ENCODE measurements at regions not wholly inside any gene's neighbourhood (a gene's known extent, or its start where the extent isn't known, plus 50 kb on each side); places are given as distances from the start of the nearest gene placed in this dataset.
"Not testable (repeated sequence)": the region's sequence is repeated elsewhere in the genome, so short reads cannot be mapped to it uniquely, and the experiment has no call there.

DNA sequence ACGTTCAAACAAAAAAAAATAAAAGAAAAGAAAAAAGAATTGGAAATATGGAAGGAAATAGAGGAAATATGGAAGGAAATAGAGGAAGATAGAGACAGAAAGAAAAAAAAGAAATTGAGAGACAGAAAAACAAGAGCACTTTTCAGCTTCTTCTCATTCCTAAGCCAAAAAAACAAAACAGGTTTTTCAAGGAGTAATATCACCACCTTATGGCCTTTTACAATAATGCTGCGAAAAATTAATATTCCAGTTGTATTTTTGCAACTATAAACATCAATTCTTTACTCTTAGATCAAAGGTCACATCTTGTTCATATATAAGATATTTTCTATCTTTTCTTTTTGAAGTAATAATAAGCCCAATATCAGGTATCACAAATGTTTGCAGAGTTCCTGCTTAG, 328.3 kb downstream of the FAT3 start:
- DNase-seq, result no peak

DNA sequence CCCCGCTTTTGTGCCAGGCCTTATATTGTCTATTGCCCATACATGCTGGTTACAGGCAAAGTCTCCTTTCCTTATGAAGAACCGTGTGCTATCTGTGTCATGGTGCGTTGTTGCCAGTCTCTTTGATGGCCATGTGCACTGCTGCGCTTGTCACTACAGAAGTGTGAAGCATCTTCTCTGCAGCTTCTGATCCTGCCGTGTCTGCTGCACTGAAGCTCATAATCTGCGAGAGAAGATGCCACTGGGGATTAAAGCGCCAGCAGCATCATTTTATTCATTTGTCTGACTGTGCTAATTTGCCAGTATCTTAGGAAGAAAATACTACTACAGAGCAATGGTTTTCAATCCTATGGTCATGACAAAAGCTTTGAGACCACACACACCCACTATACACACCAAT, 330.1 kb downstream of the FAT3 start:
- DNase-seq, result no peak

DNA sequence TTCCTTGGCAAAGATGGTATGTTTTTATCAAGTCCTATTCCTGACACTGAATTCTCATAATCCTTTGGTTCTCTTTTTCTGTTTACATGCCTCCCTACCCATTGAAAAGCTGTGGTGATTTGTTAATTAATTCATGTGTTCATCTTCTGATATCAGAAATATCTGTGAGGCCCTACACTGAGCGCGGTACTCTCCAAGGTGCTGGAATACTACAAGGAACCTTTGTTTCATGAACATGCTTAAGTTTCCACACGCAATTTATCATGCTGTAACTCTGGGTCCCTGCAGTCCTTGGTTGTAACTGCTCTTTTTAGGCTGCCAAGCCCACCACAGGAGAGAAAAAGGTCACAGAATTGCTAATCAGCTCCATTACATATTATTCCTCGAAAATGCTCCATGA, 331.8 kb downstream of the FAT3 start:
- DNase-seq, result peak; percentile 25

DNA sequence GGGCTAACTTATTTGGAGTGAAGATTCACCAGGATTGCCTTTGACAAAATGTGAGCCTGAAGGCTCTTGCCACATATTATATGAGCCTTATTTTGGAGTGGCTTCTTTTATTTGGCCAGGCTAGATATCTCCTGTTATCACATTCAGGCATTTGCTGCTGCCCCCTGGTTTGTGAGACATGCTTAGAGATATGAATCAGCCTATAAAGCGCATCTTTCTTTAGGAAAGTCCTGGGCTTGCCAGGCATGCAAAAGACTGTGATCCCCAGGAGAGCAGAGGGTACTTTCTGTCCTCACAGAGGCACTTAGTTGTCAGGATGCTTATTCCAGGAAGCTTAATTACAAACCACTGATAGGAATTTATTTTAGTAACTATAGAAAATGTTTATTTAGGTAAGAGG, 333.3 kb downstream of the FAT3 start:
- no peak for DNase-seq

DNA sequence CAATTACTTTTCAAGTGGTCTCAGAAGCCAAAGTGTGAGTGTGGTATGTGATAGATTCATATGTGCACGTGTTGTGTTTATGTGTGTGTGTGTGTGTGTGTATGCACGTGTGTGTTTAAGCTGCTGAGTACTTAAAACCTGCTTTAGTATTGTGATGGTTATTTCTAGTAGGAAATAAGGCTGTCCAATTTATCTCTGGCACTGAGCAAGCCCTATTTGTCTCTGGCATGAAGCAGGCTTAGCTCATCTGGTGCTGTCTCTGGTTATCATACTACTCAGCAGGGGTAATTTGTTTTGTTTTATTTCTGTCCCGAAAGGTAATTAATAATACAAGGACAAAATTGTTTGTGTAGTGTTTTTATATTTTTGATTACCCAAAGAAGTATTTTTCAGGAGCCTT, 333.7 kb downstream of the FAT3 start:
- no peak for DNase-seq

DNA sequence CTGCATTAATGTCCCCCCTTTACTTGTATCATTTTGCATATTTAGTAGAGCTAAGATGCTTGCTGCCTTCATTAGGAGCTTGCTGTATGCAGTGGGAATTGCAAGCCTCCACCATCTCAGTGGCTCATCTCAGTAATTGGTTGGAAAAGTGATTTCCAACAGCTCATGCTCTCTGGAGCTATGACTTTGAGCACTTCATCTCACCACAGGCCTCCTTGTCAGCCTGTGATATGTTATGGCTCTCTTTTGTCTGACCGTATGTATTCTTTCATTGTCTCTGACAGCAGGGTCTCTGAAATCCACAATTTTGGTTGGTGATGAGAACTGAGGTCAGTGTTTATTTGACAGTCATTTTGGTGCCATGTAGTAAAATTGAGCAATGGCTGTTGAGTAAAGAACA, 345.1 kb downstream of the FAT3 start:
- no peak for DNase-seq

DNA sequence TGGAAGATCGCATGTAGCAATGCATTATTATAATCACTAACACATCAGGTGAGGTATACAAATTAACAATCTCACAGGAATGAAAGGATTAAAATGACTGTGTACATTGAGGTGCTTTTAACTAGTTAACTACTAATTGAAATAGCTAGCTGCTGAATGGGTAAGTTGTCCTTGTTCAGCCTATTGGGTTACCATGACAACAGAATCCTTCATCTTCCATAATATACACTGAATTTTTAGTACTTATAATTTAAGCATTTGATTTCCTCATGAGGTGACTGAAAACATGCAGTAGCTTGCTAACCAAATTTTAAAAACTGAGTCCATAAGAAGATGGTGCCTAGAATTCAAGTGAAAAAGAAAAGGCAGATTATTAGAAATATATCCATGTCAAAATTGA, 347.9 kb downstream of the FAT3 start:
- no peak for DNase-seq

DNA sequence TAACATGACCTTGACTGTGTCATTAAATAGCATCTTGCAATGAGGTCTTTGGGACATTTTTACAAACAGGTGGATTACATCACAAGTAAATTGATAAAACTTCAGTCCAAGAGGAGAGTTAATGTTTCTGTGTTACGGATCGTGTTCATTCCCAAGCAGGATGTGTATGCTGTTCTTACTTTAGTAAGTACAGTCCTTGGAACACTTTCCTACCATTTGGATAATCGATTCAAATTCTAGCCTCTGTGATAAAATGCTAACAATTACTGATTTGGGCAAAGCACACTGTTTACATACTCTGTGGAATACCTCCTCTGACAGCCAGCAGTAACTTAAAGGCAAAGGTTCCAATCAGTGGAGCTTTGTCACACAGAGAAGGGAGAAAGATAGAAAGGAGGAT, 351.7 kb downstream of the FAT3 start:
- DNase-seq, result no peak

DNA sequence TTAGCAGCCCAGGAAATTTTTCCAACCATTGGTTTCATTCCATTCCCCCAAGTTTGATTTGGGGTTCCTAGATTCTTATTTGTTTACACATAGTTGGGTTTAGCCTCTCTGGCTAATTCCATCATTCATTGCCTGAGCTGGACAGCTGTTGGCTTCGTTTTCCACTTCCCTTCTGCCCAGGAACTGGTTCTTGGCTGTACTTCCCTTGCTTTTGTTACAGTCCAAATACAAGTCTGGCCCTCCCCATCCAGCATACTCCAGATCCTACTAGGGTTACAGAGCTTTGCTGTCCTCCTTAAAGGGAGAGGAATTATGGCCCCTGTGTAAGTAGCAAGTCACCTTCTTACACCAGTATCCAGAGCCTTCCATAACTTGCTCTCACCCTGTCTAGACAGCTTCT, 356.3 kb downstream of the FAT3 start:
- DNase-seq, result no peak

DNA sequence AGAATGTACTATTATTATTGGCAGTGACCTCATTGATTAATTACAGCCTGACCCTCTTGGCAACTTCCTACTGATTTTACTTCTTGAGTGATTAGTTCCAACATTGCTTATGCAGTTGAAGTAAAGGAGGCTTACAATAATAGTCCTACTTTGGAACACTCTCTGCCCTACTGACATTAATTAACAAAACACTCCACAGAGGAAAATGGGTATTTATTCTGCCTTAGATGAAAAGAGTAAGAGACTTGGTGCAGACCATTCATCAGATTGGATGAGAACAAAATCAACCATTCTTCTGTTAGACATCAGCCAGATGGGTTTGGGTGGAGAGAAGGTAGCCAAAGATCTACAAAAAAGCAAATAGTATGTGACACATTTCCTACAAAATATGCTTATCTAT, 363.8 kb downstream of the FAT3 start:
- DNase-seq, result no peak

DNA sequence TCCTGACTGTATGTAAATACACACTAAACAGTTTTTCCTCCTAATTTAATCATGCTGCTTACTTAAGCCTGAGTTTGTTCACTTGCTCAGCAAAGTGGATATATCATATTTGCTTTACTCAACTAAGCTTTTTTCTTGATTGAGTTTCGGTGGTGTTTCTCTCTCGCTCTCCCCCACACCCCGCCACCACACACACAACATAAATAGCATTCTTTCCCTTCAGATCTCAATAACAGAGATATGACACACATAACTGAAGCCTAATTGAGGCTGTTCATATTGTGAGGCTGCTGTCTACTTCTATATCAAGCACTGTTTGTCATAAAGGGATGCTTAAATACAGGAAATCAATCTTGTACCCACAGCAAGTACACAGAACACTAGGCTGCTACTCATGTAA, 364.9 kb downstream of the FAT3 start:
- DNase-seq, result no peak

DNA sequence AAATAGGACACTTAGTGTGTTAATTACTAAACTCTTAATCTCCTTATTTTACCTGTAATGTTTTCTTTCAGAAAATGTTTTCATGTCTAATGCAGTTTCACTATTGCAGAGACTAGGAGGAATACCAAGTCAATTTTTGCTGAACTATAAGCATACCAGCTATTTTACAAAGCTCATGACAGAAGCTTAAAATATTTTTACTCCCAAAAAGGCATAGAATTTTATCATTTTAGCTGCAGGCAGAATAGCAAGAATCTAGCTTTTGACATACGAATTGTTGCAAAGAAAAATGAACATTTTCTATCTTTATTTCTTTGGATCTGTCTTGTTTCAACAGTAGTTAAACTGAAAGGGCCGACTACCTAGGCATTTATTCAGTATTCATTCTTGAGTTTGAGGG, 366.9 kb downstream of the FAT3 start:
- DNase-seq, result no peak

DNA sequence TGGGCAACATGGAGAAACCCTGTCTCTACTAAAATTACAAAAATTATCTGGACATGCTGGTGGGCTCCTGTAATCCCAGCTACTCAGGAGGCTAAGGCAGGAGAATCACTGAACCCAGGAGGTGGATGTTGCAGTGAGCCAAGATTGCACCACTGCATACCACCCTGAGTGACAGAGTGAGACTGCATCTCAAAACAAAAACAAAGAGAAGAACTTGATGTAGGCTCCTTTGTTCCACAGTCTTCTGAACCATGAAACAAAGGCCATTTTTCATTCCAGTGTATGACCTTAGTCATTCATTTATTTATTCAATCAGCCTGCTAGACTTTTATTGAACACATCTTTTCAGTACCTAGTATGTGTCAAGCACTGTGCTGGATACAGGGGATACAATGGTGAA, 369.6 kb downstream of the FAT3 start:
- DNase-seq, result no peak

DNA sequence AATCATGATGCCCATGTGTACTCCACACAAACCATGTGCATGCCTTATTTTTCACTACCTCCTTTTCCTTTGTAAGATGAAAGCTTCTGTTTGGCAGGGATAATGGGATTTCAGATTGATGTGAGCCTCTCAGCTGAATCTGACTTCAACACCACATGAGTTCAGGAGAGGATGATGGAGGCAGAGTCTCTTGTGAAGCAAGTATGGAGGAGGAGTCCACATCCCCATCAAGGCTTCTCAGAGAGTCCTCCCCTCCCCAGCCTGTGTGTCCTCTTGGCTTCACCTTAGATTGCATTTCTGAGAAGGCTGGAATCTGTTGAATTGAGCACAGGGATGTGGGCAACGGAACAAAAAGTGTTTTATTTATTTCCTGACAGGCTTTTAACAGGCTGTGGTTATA, 370.4 kb downstream of the FAT3 start:
- no peak for DNase-seq

DNA sequence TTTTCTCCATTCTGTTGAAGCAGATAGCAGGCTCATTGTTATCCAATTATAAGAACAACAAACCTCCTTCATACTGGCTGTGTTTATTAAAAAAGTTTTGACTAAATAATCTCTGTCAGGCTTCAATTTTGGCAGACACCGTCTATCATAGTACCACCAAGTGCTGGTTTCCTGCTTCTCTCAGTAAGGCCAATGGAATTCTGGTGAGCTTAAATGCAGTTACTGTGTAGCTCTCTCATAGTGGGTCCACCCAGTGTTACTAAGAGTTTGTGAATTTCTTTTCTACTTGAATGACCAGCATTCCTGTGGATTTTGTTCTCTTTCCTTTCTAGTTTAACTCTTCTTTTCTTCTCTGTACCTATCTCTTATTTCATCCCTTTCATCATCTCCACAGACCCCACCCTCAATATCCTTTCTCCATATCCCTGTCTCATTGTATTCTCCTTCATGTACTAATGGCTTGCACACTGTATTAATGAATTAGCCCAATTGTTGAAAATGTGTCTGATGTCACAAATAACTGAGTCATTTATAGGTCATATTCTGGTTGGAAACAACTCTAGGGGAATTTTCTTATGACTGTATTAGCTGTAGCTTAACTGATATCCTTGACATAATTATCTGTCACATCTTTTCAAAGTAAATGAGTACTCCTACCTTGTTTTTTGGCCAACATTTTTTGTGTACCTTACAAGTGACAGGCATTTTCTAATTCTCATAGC, 372.1 kb downstream of the FAT3 start:
- no peak for DNase-seq

DNA sequence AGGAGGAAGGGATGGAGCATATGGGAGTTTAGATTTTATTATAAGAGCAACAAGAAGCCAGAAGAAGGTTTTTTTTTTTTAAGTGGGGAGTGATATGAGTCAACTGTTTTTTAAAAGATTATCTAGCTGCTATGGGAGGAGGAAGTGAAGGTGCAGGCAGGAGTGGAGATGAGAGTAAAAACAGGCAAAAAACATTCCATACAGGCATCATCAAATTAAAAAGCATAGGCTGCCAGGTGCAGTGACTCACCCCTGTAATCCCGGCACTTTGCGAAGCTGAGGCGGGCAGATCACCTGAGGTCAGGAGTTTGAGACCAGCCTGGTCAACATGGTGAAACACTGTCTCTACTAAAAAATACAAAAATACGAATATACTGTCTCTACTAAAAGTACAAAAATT, 368.4 kb upstream of the MTNR1B start:
- no peak for DNase-seq

DNA sequence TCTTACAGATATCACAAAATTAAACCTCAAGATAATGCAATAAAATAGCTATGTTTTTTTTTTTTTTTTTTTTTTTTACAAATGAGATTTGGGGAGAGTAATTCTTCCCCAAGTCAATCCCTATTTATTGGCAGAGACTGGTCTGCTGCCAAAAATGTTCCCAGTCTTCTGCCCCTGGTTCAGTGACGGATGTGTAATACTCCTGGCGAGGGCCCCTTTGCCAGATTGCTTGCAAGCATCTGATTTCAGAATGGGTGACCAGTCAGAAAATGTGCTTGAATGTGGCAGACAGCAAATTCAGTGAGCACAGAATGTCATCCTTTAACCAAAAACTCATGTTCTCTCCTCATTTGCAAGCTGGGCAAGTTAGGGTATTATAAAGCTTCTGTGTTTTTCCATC, 363.8 kb upstream of the MTNR1B start:
- no peak for DNase-seq

DNA sequence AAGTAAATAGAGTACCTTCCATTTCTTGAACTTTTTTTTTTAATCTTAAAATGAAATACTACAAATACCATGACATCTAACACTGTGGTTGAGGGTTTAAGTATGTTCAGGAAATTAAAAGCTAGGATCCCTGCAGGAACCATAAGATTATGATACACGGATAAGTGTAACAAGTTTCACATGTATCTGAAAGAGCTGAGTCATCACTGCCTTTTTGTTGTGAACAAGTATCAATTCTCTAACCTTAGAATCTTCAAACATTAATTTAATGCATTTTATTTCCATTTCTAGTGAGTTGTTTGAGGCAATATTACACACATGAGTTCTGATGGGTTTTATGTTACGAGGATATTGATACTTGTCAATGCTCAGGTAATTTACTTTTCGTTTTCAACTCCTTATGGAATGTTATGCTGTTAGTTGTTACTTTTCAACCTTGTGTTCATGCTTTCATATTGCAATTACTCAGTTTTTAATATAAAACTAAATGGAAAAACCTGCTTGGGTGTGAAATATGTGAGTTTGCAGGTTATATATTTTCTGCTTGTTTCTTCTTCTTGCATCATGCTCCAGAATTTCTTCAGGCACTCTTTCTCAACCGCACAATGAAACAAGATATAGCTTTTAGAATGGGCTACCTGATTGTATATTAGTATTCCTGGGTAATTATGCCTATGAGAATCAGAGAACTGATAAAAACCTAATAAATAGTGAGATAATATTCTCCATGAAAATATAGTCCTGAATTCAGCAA, 361.3 kb upstream of the MTNR1B start:
- DNase-seq, result no peak

DNA sequence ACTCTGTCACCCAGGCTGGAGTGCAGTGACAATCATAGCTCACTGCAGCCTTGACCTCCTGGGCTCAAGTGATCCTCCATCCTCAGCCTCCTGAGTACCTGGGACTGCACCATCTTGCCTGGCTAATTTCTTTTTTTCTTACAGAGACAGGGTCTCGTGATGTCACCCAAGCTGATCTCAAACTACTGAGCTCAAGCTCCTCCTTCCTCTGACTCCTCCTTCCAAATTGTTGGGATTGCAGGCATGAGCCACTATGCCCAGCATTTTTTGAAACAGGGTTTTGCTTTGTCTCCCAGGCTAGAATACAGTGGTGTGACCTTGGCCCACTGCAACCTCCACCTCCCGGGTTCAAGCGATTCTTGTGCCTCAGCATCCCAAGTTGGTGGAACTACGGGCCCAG, 358.3 kb upstream of the MTNR1B start:
- DNase-seq, result no peak

DNA sequence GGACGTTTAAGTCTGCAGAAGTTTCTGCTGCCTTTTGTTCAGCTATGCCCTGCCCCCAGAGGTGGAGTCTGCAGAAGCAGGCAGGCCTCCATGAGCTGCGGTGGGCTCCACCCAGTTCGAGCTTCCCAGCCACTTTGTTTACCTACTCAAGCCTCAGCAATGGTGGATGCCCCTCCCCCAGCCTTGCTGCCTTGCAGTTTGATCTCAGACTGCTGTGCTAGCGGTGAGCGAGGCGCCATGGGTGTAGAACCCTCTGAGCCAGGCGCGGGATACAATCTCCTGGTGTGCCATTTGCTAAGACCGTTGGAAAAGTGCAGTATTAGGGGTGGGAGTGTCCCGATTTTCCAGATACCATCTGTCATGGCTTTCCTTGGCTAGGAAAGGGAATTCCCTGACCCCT, 351.4 kb upstream of the MTNR1B start:
- DNase-seq, result not testable (repeated sequence)

DNA sequence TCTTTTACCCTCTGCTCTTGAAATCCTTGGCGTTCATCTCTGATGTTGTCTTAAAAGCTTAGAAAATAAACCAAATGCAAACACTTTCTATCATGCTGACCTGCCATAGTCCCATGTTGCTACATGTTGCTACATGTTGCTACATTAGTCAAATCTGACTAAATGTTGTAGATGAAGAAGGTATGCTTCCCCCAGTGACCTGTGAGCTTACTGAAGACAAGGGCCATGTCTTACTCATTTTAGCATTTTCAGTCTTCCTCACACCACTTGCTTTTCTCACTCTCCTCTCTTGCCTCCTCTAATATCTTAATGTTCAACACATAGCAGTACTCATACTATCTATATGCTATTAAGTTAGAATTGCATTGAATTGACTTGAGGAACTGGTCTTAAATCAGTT, 346.4 kb upstream of the MTNR1B start:
- no peak for DNase-seq

DNA sequence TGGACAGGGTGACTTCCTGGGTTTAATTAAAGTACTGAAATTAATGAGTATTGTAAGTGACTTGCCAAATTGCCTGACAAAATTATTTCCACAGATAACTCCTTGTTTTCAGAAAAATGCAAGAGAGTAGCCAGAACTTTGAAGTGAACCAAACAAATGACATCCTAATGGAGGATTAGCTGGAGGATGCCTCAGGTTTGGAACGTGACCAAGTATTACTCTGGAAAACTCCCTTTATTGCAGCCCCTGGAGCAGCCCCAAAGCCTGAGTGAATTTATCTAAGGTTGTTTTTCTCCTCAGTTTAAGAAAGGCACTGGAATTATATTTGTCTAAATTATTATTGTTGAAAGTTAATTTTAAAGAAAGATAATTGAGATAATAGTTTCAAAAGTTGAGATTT, 343.6 kb upstream of the MTNR1B start:
- no peak for DNase-seq

DNA sequence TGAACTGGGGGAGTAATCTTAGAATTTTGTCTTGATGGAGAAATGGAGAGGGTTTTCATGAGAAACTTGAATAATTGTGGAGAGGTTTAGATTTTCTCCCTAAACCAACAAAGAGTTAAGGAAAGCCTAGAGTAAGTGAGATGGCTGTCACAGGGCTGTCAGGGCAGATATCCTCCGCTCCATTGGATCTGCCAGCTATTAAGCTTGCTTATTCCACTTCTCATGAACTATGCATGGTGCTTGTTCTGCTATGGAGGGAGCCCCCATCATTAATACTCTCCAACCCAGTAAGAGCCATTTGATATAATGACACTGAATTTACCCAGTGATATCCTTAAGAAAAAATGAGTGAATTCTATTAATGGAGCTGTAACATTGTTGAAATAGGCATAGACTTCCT, 342.8 kb upstream of the MTNR1B start:
- no peak for DNase-seq

DNA sequence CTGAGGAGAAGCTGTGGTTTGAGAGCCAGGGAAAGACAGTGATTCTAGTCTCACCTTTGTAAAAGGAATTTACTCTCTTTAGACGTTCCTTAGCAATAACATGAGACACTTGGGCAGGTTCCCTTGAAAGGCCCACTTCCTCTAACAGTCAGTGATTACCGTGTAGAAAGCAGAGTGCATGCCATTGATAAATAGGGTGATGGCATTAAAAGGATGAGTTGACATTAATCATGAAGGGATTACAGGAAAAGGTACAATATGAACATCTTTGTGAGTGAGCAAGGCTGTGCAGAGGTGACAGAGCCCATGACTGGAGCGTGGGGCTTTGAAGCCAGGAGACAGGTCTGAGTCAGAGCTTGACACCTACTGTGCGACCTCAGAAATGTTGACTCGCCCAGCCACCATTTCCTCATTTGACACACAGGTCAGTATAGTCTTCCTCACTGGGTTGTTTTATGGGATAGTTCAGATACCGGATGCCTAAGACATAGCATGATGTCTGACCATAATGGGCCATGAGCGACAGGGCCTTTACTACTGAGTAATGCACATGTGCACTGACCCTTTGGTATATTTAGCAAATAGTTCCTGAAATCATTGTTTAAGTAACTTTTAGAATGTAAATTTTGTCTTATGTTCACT, 341.7 kb upstream of the MTNR1B start:
- DNase-seq, result no peak

Data from hematopoietic multipotent progenitor cell treated with erythropoietin and hydrocortisone succinate and interleukin-3 and kit ligand, for 6 days (in vitro differentiated cells).